Mammary epithelial cell (primary cell): ENCODE measurements at regions not wholly inside any gene's neighbourhood (a gene's known extent, or its start where the extent isn't known, plus 50 kb on each side); places are given as distances from the start of the nearest gene placed in this dataset.

Experiments
- EZH2 ChIP-seq: IDR thresholded peaks from 2 replicates; pipeline ENCODE4 v1.6.1; 2012; ENCODE audit warnings: low read length, inconsistent platforms, borderline replicate concordance
- TF ChIP-seq, protein P1 (sequence below), 2 donors: IDR thresholded peaks in 1 of 2; conservative IDR thresholded peaks in 1 of 2; 2 replicates each; pipeline ENCODE4 v1.5.1; 2011 to 2012; ENCODE audit warnings: inconsistent platforms in 2 of 2, low read length in 2 of 2, mild to moderate bottlenecking in 2 of 2, control low read depth in 1 of 2, low read depth in 1 of 2; ENCODE audit not compliant: insufficient read depth in 1 of 2; ENCODE audit errors: extremely low read depth in 1 of 2

DNA sequence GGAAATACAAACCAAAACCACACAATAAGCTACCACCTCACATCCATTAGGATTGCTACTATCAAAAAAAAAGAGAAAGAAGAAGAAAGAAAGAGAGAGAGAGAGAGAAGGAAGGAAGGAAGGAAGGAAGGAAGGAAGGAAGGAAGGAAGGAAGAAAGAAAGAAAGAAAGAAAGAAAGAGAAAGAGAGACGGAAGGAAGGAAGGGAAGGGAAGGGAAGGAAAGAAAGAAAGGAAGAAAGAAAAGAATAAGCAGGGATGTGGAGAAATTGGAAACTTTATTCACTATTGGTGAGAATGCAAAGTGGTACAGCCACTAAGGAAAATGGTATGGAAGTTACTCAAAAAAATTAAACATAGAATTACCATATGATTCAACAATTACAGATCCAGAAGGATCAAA is 159.9 kb downstream of the ID4 start:
- TF ChIP-seq, protein P1, sequence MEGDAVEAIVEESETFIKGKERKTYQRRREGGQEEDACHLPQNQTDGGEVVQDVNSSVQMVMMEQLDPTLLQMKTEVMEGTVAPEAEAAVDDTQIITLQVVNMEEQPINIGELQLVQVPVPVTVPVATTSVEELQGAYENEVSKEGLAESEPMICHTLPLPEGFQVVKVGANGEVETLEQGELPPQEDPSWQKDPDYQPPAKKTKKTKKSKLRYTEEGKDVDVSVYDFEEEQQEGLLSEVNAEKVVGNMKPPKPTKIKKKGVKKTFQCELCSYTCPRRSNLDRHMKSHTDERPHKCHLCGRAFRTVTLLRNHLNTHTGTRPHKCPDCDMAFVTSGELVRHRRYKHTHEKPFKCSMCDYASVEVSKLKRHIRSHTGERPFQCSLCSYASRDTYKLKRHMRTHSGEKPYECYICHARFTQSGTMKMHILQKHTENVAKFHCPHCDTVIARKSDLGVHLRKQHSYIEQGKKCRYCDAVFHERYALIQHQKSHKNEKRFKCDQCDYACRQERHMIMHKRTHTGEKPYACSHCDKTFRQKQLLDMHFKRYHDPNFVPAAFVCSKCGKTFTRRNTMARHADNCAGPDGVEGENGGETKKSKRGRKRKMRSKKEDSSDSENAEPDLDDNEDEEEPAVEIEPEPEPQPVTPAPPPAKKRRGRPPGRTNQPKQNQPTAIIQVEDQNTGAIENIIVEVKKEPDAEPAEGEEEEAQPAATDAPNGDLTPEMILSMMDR (conservative IDR thresholded peaks at IDR 0.05 in 1 of 2, IDR thresholded peaks at IDR 0.05 in 1 of 2; ENCODE audit: extremely low read depth in 1 of 2, insufficient read depth in 1 of 2, low read depth in 1 of 2, low read length in 2 of 2) = no peak
- no peak for TF ChIP-seq EZH2
